GM12878 (cell line): ENCODE measurements at regions not wholly inside any gene's neighbourhood (a gene's known extent, or its start where the extent isn't known, plus 50 kb on each side); places are given as distances from the start of the nearest gene placed in this dataset.

ENCODE experiments used
- BHLHE40 ChIP-seq, 2 experiments: fragments of 450-650 bp in 1 of 2; IDR thresholded peaks; 2 replicates each; pipeline ENCODE4 v1.6.1; 2011 to 2017; ENCODE audit warnings: low read depth in 2 of 2, borderline replicate concordance in 1 of 2, improper control_type of control experiment in 1 of 2, low read length in 1 of 2, mild to moderate bottlenecking in 1 of 2
- ESRRA ChIP-seq: IDR thresholded peaks from 2 replicates; pipeline ENCODE4 v1.6.1; 2012; ENCODE audit warnings: mild to moderate bottlenecking, low read length, improper control_type of control experiment
- POLR2AphosphoS5 ChIP-seq: IDR thresholded peaks from 2 replicates; pipeline ENCODE4 v1.6.1; 2011; ENCODE audit warnings: mild to moderate bottlenecking, low read length, inconsistent platforms
- TF ChIP-seq, protein P1 (sequence below): IDR thresholded peaks from 2 replicates; pipeline ENCODE4 v1.6.1; 2011; ENCODE audit warnings: low read depth, mild to moderate bottlenecking, low read length, moderate library complexity, borderline replicate concordance; ENCODE audit errors: extremely low read depth

DNA sequence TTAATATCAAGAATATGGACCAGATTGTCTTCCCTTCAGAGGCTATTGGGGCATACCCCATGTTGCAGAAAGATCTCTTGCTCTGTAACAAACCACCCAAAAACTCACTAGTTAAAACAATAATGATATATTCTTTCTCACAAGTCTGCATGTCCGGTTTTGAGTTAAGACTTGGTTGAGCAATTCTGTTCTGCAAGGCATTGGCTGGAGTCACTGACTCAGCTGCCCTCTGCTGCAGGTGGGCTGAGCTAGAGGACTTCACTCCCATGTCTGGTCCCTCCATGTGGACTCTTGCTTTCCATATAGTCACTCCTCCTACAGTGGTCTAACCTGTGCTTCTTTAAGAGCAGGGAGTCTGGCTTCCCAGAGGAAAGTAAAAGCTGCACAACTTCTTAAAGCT, 73.4 kb downstream of the ESM1 start:
- TF ChIP-seq POLR2AphosphoS5 (no peak), ESRRA (no peak), BHLHE40 (IDR thresholded peaks at IDR 0.05; ENCODE audit: borderline replicate concordance in 1 of 2, low read depth in 2 of 2, low read length in 1 of 2) (no peak)
- TF ChIP-seq, protein P1, sequence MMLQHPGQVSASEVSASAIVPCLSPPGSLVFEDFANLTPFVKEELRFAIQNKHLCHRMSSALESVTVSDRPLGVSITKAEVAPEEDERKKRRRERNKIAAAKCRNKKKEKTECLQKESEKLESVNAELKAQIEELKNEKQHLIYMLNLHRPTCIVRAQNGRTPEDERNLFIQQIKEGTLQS = no peak
